IMR-90 (cell line): ENCODE measurements at regions not wholly inside any gene's neighbourhood (a gene's known extent, or its start where the extent isn't known, plus 50 kb on each side); places are given as distances from the start of the nearest gene placed in this dataset.

Experiments used
- ATAC-seq: fragments of 200-7000 bp; cut with Tn5 transposase; 2 replicates; pipeline ENCODE4 v1.9.1; 2020; ENCODE audit warnings: low read depth, mild to moderate bottlenecking, moderate library complexity
- BruUV-seq: library from RNA; stranded (reverse); fragments of 400-500 nt; replicated peaks from 2 replicates; lab custom pipeline; 2021; lab: Mats Ljungman, UMichigan
- CTCF ChIA-PET: fragments of 300-600 bp; formaldehyde crosslinking; extraction: SDS; loops from one replicate; lab custom pipeline; 2021; ENCODE audit warnings: antibody characterized with exemption; lab: Yijun Ruan, JAX
- POLR2A ChIA-PET: fragments of 300-600 bp; sonication (Branson Sonifier 250); formaldehyde crosslinking; loops from one replicate; lab custom pipeline; 2022; ENCODE audit warnings: antibody characterized with exemption; ENCODE audit not compliant: unreplicated experiment; lab: Charles Lee
- DNase-seq: peaks from one replicate; pipeline ENCODE4 v3.0.0; 2013
- H2AFZ ChIP-seq: replicated peaks from 2 replicates; pipeline ENCODE3; 2013; ENCODE audit warnings: low read length, mild to moderate bottlenecking; ENCODE audit not compliant: poor library complexity
- H2AK5ac ChIP-seq: 2 replicates; pipeline ENCODE4 v1.6.1; 2013; ENCODE audit warnings: low read depth, low read length, inconsistent platforms
- H2AK9ac ChIP-seq: replicated peaks from 2 replicates; pipeline ENCODE3; 2013; ENCODE audit warnings: mild to moderate bottlenecking, low read depth, low read length, moderate library complexity; ENCODE audit not compliant: poor library complexity
- H2BK120ac ChIP-seq: 2 replicates; pipeline ENCODE4 v1.6.1; 2013; ENCODE audit warnings: low read depth, low read length, inconsistent platforms
- H2BK15ac ChIP-seq: 3 replicates; pipeline ENCODE4 v1.6.1; 2013; ENCODE audit warnings: low read depth, low read length, inconsistent platforms
- H2BK20ac ChIP-seq: 2 replicates; pipeline ENCODE4 v1.6.1; 2013; ENCODE audit warnings: low read depth, mild to moderate bottlenecking, inconsistent platforms, low read length, moderate library complexity
- H2BK5ac ChIP-seq: 2 replicates; pipeline ENCODE4 v1.6.1; 2013; ENCODE audit warnings: mild to moderate bottlenecking, low read depth, low read length, inconsistent platforms; ENCODE audit not compliant: poor library complexity, severe bottlenecking
- H3K14ac ChIP-seq: replicated peaks from 2 replicates; pipeline ENCODE4 v1.6.1; 2013; ENCODE audit warnings: low read depth, low read length, inconsistent platforms
- H3K18ac ChIP-seq: 2 replicates; pipeline ENCODE4 v1.6.1; 2013; ENCODE audit warnings: low read depth, low read length, control low read depth
- H3K23ac ChIP-seq: 2 replicates; pipeline ENCODE4 v1.6.1; 2013; ENCODE audit warnings: low read depth, low read length, inconsistent platforms
- H3K27ac ChIP-seq: 2 replicates; pipeline ENCODE4 v1.5.1; 2013; ENCODE audit warnings: mild to moderate bottlenecking, control low read depth, low read length; ENCODE audit not compliant: insufficient read depth
- H3K27me3 ChIP-seq: 2 replicates; pipeline ENCODE4 v1.6.1; 2013; ENCODE audit warnings: low read length; ENCODE audit not compliant: control insufficient read depth, insufficient read depth
- H3K36me3 ChIP-seq: 2 replicates; pipeline ENCODE4 v1.6.1; 2013; ENCODE audit warnings: low read length, mixed read lengths; ENCODE audit not compliant: control insufficient read depth, insufficient read depth
- H3K4ac ChIP-seq: 2 replicates; pipeline ENCODE4 v1.6.1; 2013; ENCODE audit warnings: low read depth, low read length, inconsistent platforms
- H3K4me1 ChIP-seq: 2 replicates; pipeline ENCODE4 v1.6.1; 2013; ENCODE audit warnings: low read length, mixed read lengths; ENCODE audit not compliant: control insufficient read depth, insufficient read depth
- H3K4me2 ChIP-seq: 2 replicates; pipeline ENCODE4 v1.6.1; 2013; ENCODE audit warnings: low read depth, mild to moderate bottlenecking, control low read depth, low read length, moderate library complexity
- H3K4me3 ChIP-seq: 2 replicates; pipeline ENCODE4 v1.5.1; 2013; ENCODE audit warnings: low read depth, mild to moderate bottlenecking, control low read depth, low read length, moderate library complexity; ENCODE audit not compliant: insufficient read depth
- H3K56ac ChIP-seq: 2 replicates; pipeline ENCODE4 v1.6.1; 2013; ENCODE audit warnings: low read length, inconsistent platforms; ENCODE audit not compliant: insufficient read depth; ENCODE audit errors: extremely low read depth
- H3K79me1 ChIP-seq, 2 experiments: 2 replicates each; pipeline ENCODE4 v1.6.1; 2013; ENCODE audit warnings: low read length in 2 of 2, inconsistent platforms in 1 of 2, low read depth in 1 of 2
- H3K9ac ChIP-seq: 2 replicates; pipeline ENCODE4 v1.6.1; 2013; ENCODE audit warnings: low read depth, low read length, control low read depth
- H3K9me1 ChIP-seq: 2 replicates; pipeline ENCODE4 v1.6.1; 2013; ENCODE audit warnings: low read length, inconsistent platforms; ENCODE audit not compliant: insufficient read depth
- H3K9me3 ChIP-seq: 2 replicates; pipeline ENCODE4 v1.6.1; 2013; ENCODE audit warnings: low read length; ENCODE audit not compliant: control insufficient read depth, insufficient read depth
- H4K20me1 ChIP-seq: 2 replicates; pipeline ENCODE4 v1.6.1; 2013; ENCODE audit warnings: low read length, inconsistent platforms; ENCODE audit not compliant: insufficient read depth
- H4K5ac ChIP-seq: 2 replicates; pipeline ENCODE4 v1.6.1; 2013; ENCODE audit warnings: mild to moderate bottlenecking, low read depth, low read length, control low read depth
- H4K8ac ChIP-seq, 2 experiments: 2 replicates each; pipeline ENCODE4 v1.6.1; 2013; ENCODE audit warnings: low read depth in 2 of 2, low read length in 2 of 2, control low read depth in 1 of 2, inconsistent platforms in 1 of 2
- H4K91ac ChIP-seq: 2 replicates; pipeline ENCODE4 v1.6.1; 2013; ENCODE audit warnings: low read depth, low read length, inconsistent platforms; ENCODE audit not compliant: insufficient read depth
- BHLHE40 ChIP-seq: fragments of 150-350 bp; IDR thresholded peaks from 2 replicates; pipeline ENCODE4 v1.6.1; 2016; ENCODE audit warnings: mild to moderate bottlenecking, low read depth, low read length
- CEBPB ChIP-seq: IDR thresholded peaks from 2 replicates; pipeline ENCODE4 v1.6.1; 2012; ENCODE audit warnings: low read depth, low read length, improper control_type of control experiment
- FOS ChIP-seq: fragments of 150-350 bp; IDR thresholded peaks from 2 replicates; pipeline ENCODE4 v1.6.1; 2016; ENCODE audit warnings: low read depth, low read length
- POLR2A ChIP-seq: IDR thresholded peaks from 2 replicates; pipeline ENCODE4 v1.6.1; 2012; ENCODE audit warnings: mild to moderate bottlenecking, low read depth, low read length
- RAD21 ChIP-seq: IDR thresholded peaks from 2 replicates; pipeline ENCODE4 v1.6.1; 2012; ENCODE audit warnings: low read length, improper control_type of control experiment
- SMC3 ChIP-seq: fragments of 150-350 bp; IDR thresholded peaks from 2 replicates; pipeline ENCODE4 v1.6.1; 2016; ENCODE audit warnings: low read depth, mild to moderate bottlenecking, antibody characterized with exemption, low read length, moderate library complexity
- WGBS, 2 experiments: methylation state at CpG; one replicate each; pipeline versions ENCODE4 v1.1.5 to v1.1.7; 2013; ENCODE audit warnings: missing lambda C conversion rate in 2 of 2; ENCODE audit not compliant: insufficient read length in 1 of 2; ENCODE audit errors: extremely low coverage in 2 of 2; 5-methylcytosine and 5-hydroxymethylcytosine counted together
- dilution Hi-C: fragments of 300-500 bp; cut with HindIII; formaldehyde crosslinking; loops from one replicate; pipeline ENCODE4 v1.14.3; 2018; ENCODE audit warnings: low sequenced_read_pairs; ENCODE audit not compliant: unreplicated experiment
- in situ Hi-C: fragments of 300-500 bp; cut with MboI; formaldehyde crosslinking; loops from 3 replicates; pipeline ENCODE4 v1.14.3; 2019; ENCODE audit warnings: low sequenced_read_pairs, inconsistent platforms, mixed read lengths
- intact Hi-C: fragments of 100-400 bp; cut with micrococcal nuclease; formaldehyde crosslinking; loops from 2 replicates; pipeline ENCODE4 v1.10.0; 2022
- TF ChIP-seq, protein P1 (sequence below): conservative IDR thresholded peaks from 2 replicates; pipeline ENCODE4 v1.5.1; 2012; ENCODE audit warnings: mild to moderate bottlenecking, low read depth, low read length, improper control_type of control experiment
- TF ChIP-seq, protein P2 (sequence below): fragments of 150-350 bp; IDR thresholded peaks from 2 replicates; pipeline ENCODE4 v1.6.1; 2016; ENCODE audit warnings: low read depth, mild to moderate bottlenecking, low read length, moderate library complexity, borderline replicate concordance

DNA sequence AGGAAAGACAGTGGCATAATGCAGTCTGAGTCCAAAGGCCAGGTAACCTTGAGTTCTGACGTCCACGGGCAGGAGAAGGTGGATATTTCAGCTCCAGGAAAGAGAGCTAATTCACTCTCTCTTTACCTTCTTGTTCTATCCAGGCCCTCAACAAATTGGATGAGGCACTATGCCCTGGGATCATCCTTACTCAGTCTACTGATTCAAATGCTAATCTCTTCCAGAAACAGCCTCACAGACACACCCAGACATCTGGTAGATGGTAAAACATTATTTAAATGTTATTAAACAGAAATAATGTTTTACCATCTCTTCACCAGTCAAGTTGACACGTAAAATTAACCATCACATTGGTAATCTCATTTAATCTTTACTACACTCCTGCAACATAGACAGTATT lies 73.0 kb downstream of the RBM11 start:
- no peak overlapping the region for H3K56ac ChIP-seq
- no peak overlapping the region for H2BK5ac ChIP-seq
- no peaks in the 10 kb centered on the region for H3K9me1 ChIP-seq
- H4K5ac ChIP-seq: no peak overlapping the region
- no peak overlapping the region for H2AFZ ChIP-seq
- intact Hi-C loops (no loop called here), in situ Hi-C loops (no loop called here), dilution Hi-C loops (no loop called here)
- no peak overlapping the region for H4K91ac ChIP-seq
- no peak overlapping the region for H3K23ac ChIP-seq
- no peak overlapping the region for H2BK120ac ChIP-seq
- H3K4me2 ChIP-seq: no peak overlapping the region
- DNase-seq (no peak), ATAC-seq (no peak)
- no peak overlapping the region for H3K9ac ChIP-seq
- no peak overlapping the region for H3K27ac ChIP-seq
- H3K9me3 ChIP-seq: no peaks in the 10 kb centered on the region
- no CpG with 5 or more reads among the region's 3 CpGs for WGBS, 2 experiments
- no peak overlapping the region for H2BK15ac ChIP-seq
- H3K4me3 ChIP-seq: no peak overlapping the region
- H2BK20ac ChIP-seq: no peak overlapping the region
- CTCF ChIA-PET: no interaction called here
- no peak overlapping the region for H3K18ac ChIP-seq
- H3K4me1 ChIP-seq: no peaks in the 10 kb centered on the region
- no peaks in the 10 kb centered on the region for H4K20me1 ChIP-seq
- H3K14ac ChIP-seq: no peak overlapping the region
- H3K4ac ChIP-seq: no peak overlapping the region
- H4K8ac ChIP-seq: no peak overlapping the region
- no peak overlapping the region for H2AK9ac ChIP-seq
- H2AK5ac ChIP-seq: no peak overlapping the region
- H3K79me1 ChIP-seq: no peaks in the 10 kb centered on the region
- BruUV-seq: no TSS peak
- no peaks in the 10 kb centered on the region for H3K36me3 ChIP-seq
- no peak for TF ChIP-seq POLR2A
- TF ChIP-seq SMC3: no peak
- TF ChIP-seq, protein P1, sequence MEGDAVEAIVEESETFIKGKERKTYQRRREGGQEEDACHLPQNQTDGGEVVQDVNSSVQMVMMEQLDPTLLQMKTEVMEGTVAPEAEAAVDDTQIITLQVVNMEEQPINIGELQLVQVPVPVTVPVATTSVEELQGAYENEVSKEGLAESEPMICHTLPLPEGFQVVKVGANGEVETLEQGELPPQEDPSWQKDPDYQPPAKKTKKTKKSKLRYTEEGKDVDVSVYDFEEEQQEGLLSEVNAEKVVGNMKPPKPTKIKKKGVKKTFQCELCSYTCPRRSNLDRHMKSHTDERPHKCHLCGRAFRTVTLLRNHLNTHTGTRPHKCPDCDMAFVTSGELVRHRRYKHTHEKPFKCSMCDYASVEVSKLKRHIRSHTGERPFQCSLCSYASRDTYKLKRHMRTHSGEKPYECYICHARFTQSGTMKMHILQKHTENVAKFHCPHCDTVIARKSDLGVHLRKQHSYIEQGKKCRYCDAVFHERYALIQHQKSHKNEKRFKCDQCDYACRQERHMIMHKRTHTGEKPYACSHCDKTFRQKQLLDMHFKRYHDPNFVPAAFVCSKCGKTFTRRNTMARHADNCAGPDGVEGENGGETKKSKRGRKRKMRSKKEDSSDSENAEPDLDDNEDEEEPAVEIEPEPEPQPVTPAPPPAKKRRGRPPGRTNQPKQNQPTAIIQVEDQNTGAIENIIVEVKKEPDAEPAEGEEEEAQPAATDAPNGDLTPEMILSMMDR: no peak
- TF ChIP-seq FOS: no peak
- no peak for TF ChIP-seq BHLHE40
- no peak for TF ChIP-seq CEBPB
- TF ChIP-seq, protein P2, sequence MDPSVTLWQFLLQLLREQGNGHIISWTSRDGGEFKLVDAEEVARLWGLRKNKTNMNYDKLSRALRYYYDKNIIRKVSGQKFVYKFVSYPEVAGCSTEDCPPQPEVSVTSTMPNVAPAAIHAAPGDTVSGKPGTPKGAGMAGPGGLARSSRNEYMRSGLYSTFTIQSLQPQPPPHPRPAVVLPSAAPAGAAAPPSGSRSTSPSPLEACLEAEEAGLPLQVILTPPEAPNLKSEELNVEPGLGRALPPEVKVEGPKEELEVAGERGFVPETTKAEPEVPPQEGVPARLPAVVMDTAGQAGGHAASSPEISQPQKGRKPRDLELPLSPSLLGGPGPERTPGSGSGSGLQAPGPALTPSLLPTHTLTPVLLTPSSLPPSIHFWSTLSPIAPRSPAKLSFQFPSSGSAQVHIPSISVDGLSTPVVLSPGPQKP: no peak
- no peak for TF ChIP-seq RAD21
- POLR2A ChIA-PET: no interaction called here
- H3K27me3 ChIP-seq: no peaks in the 10 kb centered on the region
